C1 segment of cervical spinal cord (tissue), 14 donors: ENCODE measurements at regions not wholly inside any gene's neighbourhood (a gene's known extent, or its start where the extent isn't known, plus 50 kb on each side); places are given as distances from the start of the nearest gene placed in this dataset.
"Not testable (repeated sequence)": the region's sequence is repeated elsewhere in the genome, so short reads cannot be mapped to it uniquely, and the experiment has no call there.

Experiments used
- DNase-seq, 14 donors: peaks; one replicate each; lab custom pipeline; 2025; lab: John Stamatoyannopoulos, UW

- DNase-seq = no peak
These were observed 75.6 kb upstream of the SH3PXD2B start for GRCh38 chr5:172529896-172530295.

- DNase-seq = no peak
These were observed 74.1 kb upstream of the SH3PXD2B start for GRCh38 chr5:172528440-172528839.

- DNase-seq = peak in 1 of 14 donors; percentile 2
These were observed 73.2 kb upstream of the SH3PXD2B start for GRCh38 chr5:172527559-172527958.

DNA sequence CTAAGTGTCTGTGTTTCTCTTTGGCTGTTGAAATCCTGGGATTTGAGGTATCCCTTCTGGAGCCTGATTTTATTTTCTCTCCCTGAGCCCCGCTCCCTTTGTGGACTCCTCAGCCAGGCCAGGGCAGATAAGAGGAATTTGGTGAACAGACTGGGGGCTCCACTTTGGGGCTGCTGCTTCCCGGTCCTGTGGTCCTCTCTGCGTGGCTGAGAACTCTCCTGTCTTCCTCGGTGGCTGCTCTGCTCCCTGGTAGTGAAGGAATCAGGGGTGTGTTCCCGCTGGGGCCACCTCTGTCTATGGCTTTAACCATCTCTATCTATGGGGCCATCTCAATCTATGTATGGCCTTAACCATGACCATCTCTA is 71.7 kb upstream of the SH3PXD2B start:
- no peak for DNase-seq

- DNase-seq = no peak
These were observed 71.1 kb upstream of the SH3PXD2B start for GRCh38 chr5:172525307-172525995.

GRCh38 chr5:172524573-172525021 is 70.3 kb upstream of the SH3PXD2B start:
- DNase-seq = no peak

DNA sequence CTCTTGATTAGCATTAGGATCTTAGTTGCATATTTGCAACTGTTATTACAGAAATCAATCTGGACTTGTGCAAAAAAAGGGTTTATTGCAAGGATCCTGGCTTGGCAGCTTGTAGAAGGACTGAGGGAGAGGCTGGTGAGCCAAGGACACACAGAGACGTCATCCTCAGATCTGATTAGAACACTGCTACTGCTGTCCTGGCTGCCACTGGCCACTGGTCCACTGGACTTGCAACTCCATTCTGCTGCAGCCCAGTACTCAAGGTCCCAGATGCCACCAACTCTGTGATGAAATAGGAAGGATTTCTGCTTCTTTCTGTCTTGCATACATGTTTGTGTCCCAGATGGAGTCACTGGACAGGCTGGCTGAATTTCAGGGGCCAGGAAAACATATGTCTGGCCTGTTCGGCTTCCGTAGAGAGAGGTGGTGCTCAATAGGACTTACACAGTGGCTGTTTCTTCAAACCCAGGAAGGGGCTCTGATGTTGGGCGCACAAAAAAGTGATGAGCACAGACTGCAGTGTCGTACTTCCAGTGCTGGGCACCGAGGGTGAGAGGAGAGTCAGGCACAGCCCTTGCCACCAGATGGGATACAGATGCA is 68.9 kb upstream of the SH3PXD2B start:
- DNase-seq = no peak

GRCh38 chr5:172521338-172521932 is 67.1 kb upstream of the SH3PXD2B start:
- no peak for DNase-seq

- DNase-seq = no peak
These were observed 57.6 kb upstream of the SH3PXD2B start for GRCh38 chr5:172511952-172512351.

- DNase-seq = no peak
These were observed 55.1 kb upstream of the SH3PXD2B start for GRCh38 chr5:172509405-172509781.

DNA sequence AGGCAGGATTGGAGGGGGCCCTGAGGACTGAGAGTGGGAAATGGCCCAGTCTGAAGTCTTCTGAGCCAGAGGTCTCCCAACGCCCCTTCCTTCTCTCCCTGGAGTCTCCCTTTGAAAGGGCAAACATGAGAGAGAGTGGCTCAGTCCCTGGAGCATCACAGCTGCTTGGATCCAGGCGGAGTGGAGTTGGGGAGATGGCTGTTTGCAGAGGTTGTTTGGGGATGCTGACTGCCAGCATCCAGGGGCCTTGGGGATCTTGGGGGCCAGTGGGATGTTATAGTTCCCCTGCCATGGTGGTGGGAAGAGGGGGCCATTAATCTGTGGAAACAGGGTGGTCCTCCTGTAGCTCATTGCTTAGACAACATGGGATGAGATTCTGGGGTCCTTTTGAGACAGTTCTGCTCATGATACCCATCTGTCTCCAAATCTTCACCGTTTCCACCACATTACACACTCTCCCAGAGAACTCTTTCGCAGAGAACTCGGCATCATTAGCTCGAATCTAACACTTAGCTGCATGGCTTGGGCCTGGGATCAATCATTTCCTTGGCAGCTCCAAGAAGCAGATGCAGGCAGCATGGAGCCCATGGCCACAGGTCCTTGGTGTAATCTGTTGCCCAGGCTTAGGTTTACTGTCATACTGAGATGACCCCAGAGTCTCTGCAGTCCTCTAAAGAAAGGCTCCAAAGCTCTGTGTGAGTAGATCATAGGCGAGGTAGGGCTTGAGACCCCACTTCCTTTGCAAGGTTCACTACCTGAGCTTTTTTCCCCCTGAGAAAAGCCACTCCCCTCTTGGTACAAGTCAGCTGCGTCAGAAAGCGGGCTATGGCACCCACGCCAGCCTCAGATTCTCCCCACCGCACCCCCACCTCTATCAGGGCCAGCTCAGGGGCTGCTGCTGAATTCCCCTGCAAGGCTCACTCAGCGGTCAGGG is 54.4 kb upstream of the SH3PXD2B start:
- no peak for DNase-seq

DNA sequence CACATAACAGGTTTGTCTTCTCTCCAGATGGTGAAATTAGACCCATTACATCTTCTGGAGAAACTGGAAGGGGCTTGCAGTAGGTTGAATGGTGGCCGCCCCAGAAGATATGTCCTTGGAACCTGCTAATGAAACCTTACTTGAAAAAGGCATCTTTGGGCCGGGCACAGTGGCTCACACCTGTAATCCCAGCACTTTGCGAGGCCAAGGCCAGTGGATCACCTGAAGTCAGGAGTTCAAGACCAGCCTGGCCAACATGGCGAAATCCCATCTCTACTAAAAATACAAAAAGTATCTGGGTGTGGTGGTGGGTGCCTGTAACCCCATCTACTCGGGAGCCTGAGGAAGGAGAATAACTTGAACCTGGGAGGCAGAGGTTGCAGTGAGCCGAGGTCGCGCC is 53.2 kb upstream of the SH3PXD2B start:
- DNase-seq = not testable (repeated sequence)

GRCh38 chr5:172506921-172507320 is 52.6 kb upstream of the SH3PXD2B start:
- DNase-seq = no peak

- DNase-seq = no peak
These were observed 51.9 kb upstream of the SH3PXD2B start for GRCh38 chr5:172506251-172506650.

DNA sequence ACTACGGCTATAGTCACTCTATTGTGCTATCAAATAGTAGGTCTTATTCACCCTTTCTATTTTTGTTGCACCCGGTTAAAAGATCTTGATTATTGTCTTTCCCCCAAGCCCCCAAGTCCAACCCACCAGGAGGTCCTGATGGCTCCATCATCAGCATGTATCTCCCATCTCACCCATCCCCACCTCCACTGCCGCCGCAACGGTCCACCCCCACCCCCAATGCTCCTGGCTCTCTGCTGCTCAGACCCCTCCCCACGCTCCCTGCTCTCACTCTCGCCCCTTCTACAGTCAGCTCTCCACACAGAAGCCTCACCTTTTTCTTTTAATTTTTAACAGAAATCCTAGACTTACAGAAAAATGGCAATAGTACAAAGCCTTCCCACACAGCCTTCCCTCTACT is 51.5 kb upstream of the SH3PXD2B start:
- no peak for DNase-seq

- DNase-seq = no peak
These were observed 51.1 kb upstream of the SH3PXD2B start for GRCh38 chr5:172505403-172505759.

- DNase-seq = no peak
These were observed 50.5 kb upstream of the SH3PXD2B start for GRCh38 chr5:172504701-172505402.

- no peak for DNase-seq
These were observed 49.8 kb upstream of the SH3PXD2B start for GRCh38 chr5:172503925-172504700.
